PC-9 (cell line): ENCODE measurements at regions not wholly inside any gene's neighbourhood (a gene's known extent, or its start where the extent isn't known, plus 50 kb on each side); places are given as distances from the start of the nearest gene placed in this dataset.
A peak's percentile ranks its signal among the peaks of the same experiment; 100 is the strongest.

Experiments used
- BruUV-seq: library from RNA; stranded (reverse); fragments of 400-500 nt; replicated peaks from 2 replicates; lab custom pipeline; 2021; lab: Mats Ljungman, UMichigan
- CTCF ChIA-PET: fragments of 300-600 bp; sonication (Branson Sonifier 250); formaldehyde crosslinking; loops from one replicate; lab custom pipeline; 2022; ENCODE audit warnings: antibody characterized with exemption; lab: Charles Lee
- POLR2A ChIA-PET: fragments of 300-600 bp; sonication (Branson Sonifier 250); formaldehyde crosslinking; loops from one replicate; lab custom pipeline; 2022; ENCODE audit warnings: antibody characterized with exemption; ENCODE audit not compliant: unreplicated experiment; lab: Charles Lee
- DNase-seq, 2 experiments: peaks; one replicate each; pipeline versions ENCODE4 v3.0.0 to v3.0.0-alpha.2; 2015 to 2022; ENCODE audit warnings: mixed read lengths in 1 of 2
- H2AFZ ChIP-seq: fragments of 200-600 bp; sonication (generic); 2 replicates; pipeline ENCODE4 v1.8.1; 2017; ENCODE audit warnings: antibody characterized with exemption
- H3F3A ChIP-seq: fragments of 200-600 bp; sonication (generic); 2 replicates; pipeline ENCODE4 v1.8.1; 2017; ENCODE audit warnings: antibody characterized with exemption, mild to moderate bottlenecking, low read depth; ENCODE audit not compliant: insufficient read depth
- H3K27ac ChIP-seq: fragments of 200-600 bp; sonication (generic); 2 replicates; pipeline ENCODE4 v1.6.1; 2016; ENCODE audit warnings: mixed run types
- H3K27me3 ChIP-seq: fragments of 200-600 bp; sonication (generic); 2 replicates; pipeline ENCODE4 v1.6.1; 2016; ENCODE audit warnings: low read depth, mixed run types; ENCODE audit not compliant: insufficient read depth
- H3K36me3 ChIP-seq: fragments of 200-600 bp; sonication (generic); 2 replicates; pipeline ENCODE4 v1.6.1; 2016; ENCODE audit warnings: low read depth, mixed run types
- H3K4me1 ChIP-seq: fragments of 200-600 bp; sonication (generic); replicated peaks from 2 replicates; pipeline ENCODE4 v1.6.1; 2016; ENCODE audit warnings: mixed run types; ENCODE audit not compliant: insufficient read depth
- H3K4me2 ChIP-seq: fragments of 200-600 bp; sonication (generic); 2 replicates; pipeline ENCODE4 v1.6.1; 2017; ENCODE audit warnings: mixed run types
- H3K4me3 ChIP-seq: fragments of 200-600 bp; sonication (generic); 2 replicates; pipeline ENCODE4 v1.6.1; 2016; ENCODE audit warnings: mixed run types
- H3K79me2 ChIP-seq: fragments of 200-600 bp; sonication (generic); 2 replicates; pipeline ENCODE4 v1.6.1; 2017; ENCODE audit warnings: low read depth, mixed run types
- H3K9me2 ChIP-seq: fragments of 200-600 bp; sonication (generic); 2 replicates; pipeline ENCODE4 v1.8.1; 2017; ENCODE audit warnings: mild to moderate bottlenecking; ENCODE audit not compliant: insufficient read depth
- H3K9me3 ChIP-seq: fragments of 200-600 bp; sonication (generic); 2 replicates; pipeline ENCODE4 v1.8.1; 2016; ENCODE audit warnings: low read depth; ENCODE audit not compliant: insufficient read depth
- H4K20me1 ChIP-seq: fragments of 200-600 bp; sonication (generic); 2 replicates; pipeline ENCODE4 v1.8.1; 2017; ENCODE audit not compliant: insufficient read depth
- CTCF ChIP-seq: fragments of 200-600 bp; sonication (generic); conservative IDR thresholded peaks from 2 replicates; pipeline ENCODE4 v1.6.1; 2017; ENCODE audit warnings: mixed run types, antibody characterized with exemption, mild to moderate bottlenecking, moderate library complexity
- EZH2 ChIP-seq: fragments of 200-600 bp; sonication (generic); IDR thresholded peaks from 2 replicates; pipeline ENCODE4 v1.8.0; 2017; ENCODE audit warnings: antibody characterized with exemption, low read depth
- intact Hi-C: fragments of 100-400 bp; cut with micrococcal nuclease; formaldehyde crosslinking; loops from one replicate; pipeline ENCODE4 v1.10.0; 2022; ENCODE audit not compliant: unreplicated experiment

GRCh38 chr11:80625563-80625962 lies 1184.7 kb upstream of the TENM4 start:
- Histone ChIP-seq H3K4me3 (no peak overlapping the region), H3K4me1 (no peaks in the 10 kb centered on the region), H3K27me3 (no peaks in the 10 kb centered on the region), H3F3A (no peaks in the 10 kb centered on the region), H3K9me2 (no peaks in the 10 kb centered on the region), H4K20me1 (no peaks in the 10 kb centered on the region), H3K27ac (no peak overlapping the region), H3K9me3 (no peaks in the 10 kb centered on the region), H3K36me3 (no peaks in the 10 kb centered on the region), H3K4me2 (no peak overlapping the region), H3K79me2 (no peaks in the 10 kb centered on the region), H2AFZ (no peak overlapping the region)
- no TSS peak for BruUV-seq
- TF ChIP-seq CTCF (no peak), EZH2 (no peak)
- ChIA-PET CTCF (no interaction called here), POLR2A (no interaction called here)
- intact Hi-C loops = no loop called here
- no peak for DNase-seq

DNA sequence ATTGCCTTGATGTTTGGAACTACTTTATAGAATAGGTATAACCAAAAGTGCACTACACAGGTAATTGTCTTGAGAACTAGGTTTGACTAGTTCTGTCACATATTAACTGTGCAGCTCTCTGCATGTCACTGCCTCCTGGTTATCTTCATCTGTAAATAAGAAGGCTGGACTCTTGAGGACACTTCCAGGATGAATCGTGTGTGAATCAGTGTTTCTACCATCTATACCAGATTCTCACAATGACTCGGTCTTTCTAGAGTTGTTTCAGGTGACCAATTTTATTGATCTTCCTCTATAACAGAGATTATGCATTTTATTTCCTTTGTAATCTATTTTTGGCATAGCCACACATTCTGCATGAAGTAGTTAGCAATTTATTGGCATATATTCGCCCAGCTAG lies 1181.0 kb upstream of the TENM4 start:
- ChIA-PET CTCF (no interaction called here), POLR2A (no interaction called here)
- no peaks in the 10 kb centered on the region for H3K27me3 ChIP-seq
- no peaks in the 10 kb centered on the region for H3K79me2 ChIP-seq
- no peaks in the 10 kb centered on the region for H3F3A ChIP-seq
- intact Hi-C loops = no loop called here
- H4K20me1 ChIP-seq = no peaks in the 10 kb centered on the region
- H3K27ac ChIP-seq = no peak overlapping the region
- DNase-seq = peak in 1 of 2 experiments; percentile 5
- no peak overlapping the region for H3K4me3 ChIP-seq
- no peak overlapping the region for H3K4me2 ChIP-seq
- no peaks in the 10 kb centered on the region for H3K36me3 ChIP-seq
- no peak overlapping the region for H2AFZ ChIP-seq
- no peaks in the 10 kb centered on the region for H3K4me1 ChIP-seq
- TF ChIP-seq EZH2 (no peak), CTCF (no peak)
- H3K9me3 ChIP-seq = no peaks in the 10 kb centered on the region
- H3K9me2 ChIP-seq = no peaks in the 10 kb centered on the region
- BruUV-seq = no TSS peak

DNA sequence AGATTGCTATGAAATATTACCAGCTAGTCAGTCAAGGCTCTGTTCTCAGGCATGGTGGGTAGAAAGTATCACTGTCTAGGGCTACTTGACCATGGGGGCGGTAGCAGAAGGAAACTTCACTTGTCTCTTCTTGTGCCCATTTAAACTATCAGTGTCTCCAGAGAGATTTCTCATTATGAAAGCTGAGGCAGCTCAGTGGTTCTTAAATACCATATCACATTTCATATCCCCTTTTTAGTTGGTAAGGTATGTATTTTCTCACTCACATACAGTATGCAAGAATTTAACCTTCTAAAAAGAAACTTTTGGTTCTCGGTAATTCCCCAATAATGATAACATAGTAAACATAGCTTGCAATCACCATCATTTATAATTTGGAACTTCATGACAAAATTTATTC lies 1180.0 kb upstream of the TENM4 start:
- H4K20me1 ChIP-seq = no peaks in the 10 kb centered on the region
- no peaks in the 10 kb centered on the region for H3F3A ChIP-seq
- no peaks in the 10 kb centered on the region for H3K9me3 ChIP-seq
- BruUV-seq = no TSS peak
- no peak overlapping the region for H3K4me2 ChIP-seq
- no peaks in the 10 kb centered on the region for H3K4me1 ChIP-seq
- H3K27ac ChIP-seq = no peak overlapping the region
- H3K4me3 ChIP-seq = no peak overlapping the region
- ChIA-PET POLR2A (no interaction called here), CTCF (no interaction called here)
- DNase-seq = no peak
- H3K36me3 ChIP-seq = no peaks in the 10 kb centered on the region
- H3K9me2 ChIP-seq = no peaks in the 10 kb centered on the region
- H3K79me2 ChIP-seq = no peaks in the 10 kb centered on the region
- TF ChIP-seq EZH2 (no peak), CTCF (no peak)
- H3K27me3 ChIP-seq = no peaks in the 10 kb centered on the region
- intact Hi-C loops = no loop called here
- no peak overlapping the region for H2AFZ ChIP-seq
